GM20000 (cell line): ENCODE measurements at regions not wholly inside any gene's neighbourhood (a gene's known extent, or its start where the extent isn't known, plus 50 kb on each side); places are given as distances from the start of the nearest gene placed in this dataset.

Experiments
- DNase-seq: peaks from one replicate; pipeline ENCODE4 v3.0.0; 2012; ENCODE audit warnings: low spot score
- CTCF ChIP-seq: IDR thresholded peaks from 2 replicates; pipeline ENCODE4 v1.5.1; 2012; ENCODE audit warnings: mild to moderate bottlenecking, control low read depth; ENCODE audit errors: extremely low read depth, missing control alignments

GRCh38 chr14:58815161-58815701 lies 177.5 kb downstream of the DACT1 start:
- DNase-seq, result no peak

GRCh38 chr14:58815794-58816193 lies 178.0 kb downstream of the DACT1 start:
- DNase-seq, result no peak
- no peak for TF ChIP-seq CTCF

More at GRCh38 chr14:58815161-58815701, 177.5 kb downstream of the DACT1 start:
- TF ChIP-seq CTCF, result no peak

DNA sequence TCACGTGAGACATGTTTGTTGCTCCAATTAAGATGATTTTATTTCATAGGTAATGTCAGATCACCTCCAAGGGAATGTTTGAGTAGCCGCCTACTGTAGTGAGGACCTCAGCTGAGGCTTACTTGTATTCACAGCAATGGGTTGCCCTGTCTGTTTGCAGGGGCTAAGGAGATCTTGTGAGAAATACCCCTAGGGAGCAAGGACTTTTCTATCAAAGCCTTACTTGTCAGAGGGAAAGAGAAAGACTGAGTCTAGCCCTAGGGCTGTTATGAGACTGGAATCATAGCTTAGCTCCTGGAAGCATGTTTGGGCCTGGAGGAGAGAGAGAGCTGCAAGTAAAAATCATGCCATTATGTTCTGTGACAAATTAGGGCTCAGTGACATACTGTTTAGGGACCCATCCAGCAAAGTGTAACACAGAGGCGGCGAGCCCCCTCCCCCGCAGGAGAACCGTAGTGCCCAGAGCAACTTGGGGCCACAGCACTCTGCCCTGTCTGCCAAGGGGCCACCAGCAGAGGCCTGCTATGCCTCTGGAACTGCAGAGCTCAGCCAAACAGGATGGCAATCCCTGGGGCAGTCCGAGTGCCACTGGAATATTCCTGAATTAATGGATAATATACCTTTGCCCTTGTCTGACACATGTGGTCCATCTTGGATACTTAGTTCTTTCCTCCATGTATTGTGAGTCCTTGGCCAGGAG lies 178.8 kb downstream of the DACT1 start:
- no peak for TF ChIP-seq CTCF
- no peak for DNase-seq

DNA sequence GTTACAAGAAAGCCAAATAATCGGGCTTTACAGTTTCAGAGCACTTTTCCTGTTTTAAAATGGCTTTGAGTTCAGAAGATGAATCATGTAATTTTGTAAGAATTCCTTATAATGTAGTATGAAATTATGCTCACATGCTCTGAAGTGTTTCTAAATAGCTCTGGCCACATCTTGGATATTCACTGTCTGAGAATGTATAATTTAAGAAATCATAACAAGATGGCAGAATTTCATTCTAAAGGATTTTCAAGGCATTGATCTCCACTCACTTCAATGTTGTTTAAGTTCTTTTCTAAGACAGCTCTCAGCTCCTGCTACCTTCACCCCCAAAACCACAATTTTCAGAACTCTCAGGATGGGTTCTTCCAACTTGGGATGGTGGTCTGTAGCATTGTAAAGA lies 180.1 kb downstream of the DACT1 start:
- DNase-seq, result no peak
- no peak for TF ChIP-seq CTCF

DNA sequence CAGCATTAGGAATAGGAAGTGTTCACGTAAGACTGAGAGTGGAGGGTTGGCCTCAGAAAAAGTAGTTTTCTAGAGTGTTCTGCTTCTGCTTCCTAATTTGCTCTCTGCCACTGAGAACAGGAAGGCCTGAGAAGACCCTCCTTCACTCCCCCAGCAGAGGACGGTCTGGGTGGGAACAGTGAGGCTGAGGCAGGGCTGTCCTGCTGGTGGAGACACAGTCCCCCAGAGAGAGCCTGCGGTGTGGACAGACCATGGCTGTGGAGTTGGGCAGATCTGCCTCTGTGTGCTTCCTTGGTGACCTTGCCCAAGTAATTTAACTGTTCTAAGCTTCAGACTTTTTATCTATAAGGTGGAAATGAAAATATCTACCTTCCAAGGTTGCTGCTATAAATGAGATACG lies 182.3 kb downstream of the DACT1 start:
- DNase-seq, result no peak
- no peak for TF ChIP-seq CTCF

GRCh38 chr14:58821421-58821820 lies 183.7 kb downstream of the DACT1 start:
- no peak for DNase-seq
- no peak for TF ChIP-seq CTCF

DNA sequence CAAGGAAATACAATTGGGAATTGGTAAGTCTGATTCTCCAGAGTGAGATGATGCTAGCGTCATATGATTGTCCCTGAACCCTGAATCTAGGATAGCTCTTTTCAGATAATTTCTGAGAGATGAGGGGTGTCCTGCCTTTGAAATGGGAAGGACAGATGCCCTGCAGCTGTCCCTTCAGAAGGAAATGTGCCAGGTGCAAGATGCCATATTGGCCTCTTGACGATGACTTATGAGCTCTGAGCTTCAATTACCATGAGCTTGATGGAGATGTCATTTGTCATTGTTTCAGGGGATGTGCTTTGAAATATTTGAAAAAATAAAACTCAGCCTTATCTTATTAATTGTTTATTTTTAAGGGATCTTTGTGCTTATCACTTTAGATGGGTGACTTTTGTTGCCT lies 185.1 kb downstream of the DACT1 start:
- DNase-seq, result no peak
- TF ChIP-seq CTCF, result no peak
